H1 (cell line): ENCODE measurements at regions not wholly inside any gene's neighbourhood (a gene's known extent, or its start where the extent isn't known, plus 50 kb on each side); places are given as distances from the start of the nearest gene placed in this dataset.

Experiments used
- CHD7 ChIP-seq: fragments of 300-600 bp; sonication (generic); IDR thresholded peaks from 2 replicates; pipeline ENCODE4 v1.7.1; 2012; ENCODE audit warnings: low read length, moderate library complexity, mild to moderate bottlenecking, inconsistent platforms; ENCODE audit not compliant: insufficient replicate concordance
- E2F6 ChIP-seq: IDR thresholded peaks from 2 replicates; pipeline ENCODE4 v1.6.1; 2012; ENCODE audit warnings: inconsistent platforms
- EZH2 ChIP-seq: fragments of 200-600 bp; sonication (generic); IDR thresholded peaks from 2 replicates; pipeline ENCODE4 v1.7.1; 2012; ENCODE audit warnings: low read depth, mild to moderate bottlenecking, moderate library complexity, low read length, inconsistent platforms; ENCODE audit not compliant: severe bottlenecking
- MAX ChIP-seq: IDR thresholded peaks from 2 replicates; pipeline ENCODE4 v1.6.1; 2012; ENCODE audit warnings: inconsistent platforms
- POLR2A ChIP-seq, 2 experiments: IDR thresholded peaks; 1 replicate in 1 of 2; 2 replicates in 1 of 2; pipeline ENCODE4 v1.6.1; 2011; ENCODE audit warnings: low read depth in 2 of 2, low read length in 2 of 2, mild to moderate bottlenecking in 2 of 2; ENCODE audit errors: control extremely low read depth in 1 of 2
- SP1 ChIP-seq: IDR thresholded peaks from 2 replicates; pipeline ENCODE4 v1.6.1; 2011; ENCODE audit warnings: low read depth, low read length
- SUZ12 ChIP-seq: fragments of 200-600 bp; sonication (generic); IDR thresholded peaks from 2 replicates; pipeline ENCODE4 v1.6.1; 2012; ENCODE audit warnings: mild to moderate bottlenecking, inconsistent platforms, low read length, moderate library complexity, mixed read lengths
- TAF1 ChIP-seq: IDR thresholded peaks from 2 replicates; pipeline ENCODE4 v1.6.1; 2011; ENCODE audit warnings: mild to moderate bottlenecking, low read depth, low read length
- USF2 ChIP-seq: IDR thresholded peaks from 2 replicates; pipeline ENCODE4 v1.6.1; 2011; ENCODE audit warnings: low read length, improper control_type of control experiment
- ZNF274 ChIP-seq: IDR thresholded peaks from 2 replicates; pipeline ENCODE4 v1.7.0; 2012; ENCODE audit warnings: low read length, borderline replicate concordance; ENCODE audit errors: extremely low read depth

GRCh38 chr11:11708256-11708655 is 86.5 kb upstream of the GALNT18 start (continued):
- TF ChIP-seq CHD7 (no peak), E2F6 (no peak), SUZ12 (no peak), EZH2 (no peak), MAX (no peak), SP1 (no peak), USF2 (no peak), POLR2A (IDR thresholded peaks at IDR 0.05; ENCODE audit: control extremely low read depth in 1 of 2, low read depth in 2 of 2, low read length in 2 of 2) (no peak), TAF1 (no peak), ZNF274 (no peak)
